ENCODE measurements at regions not wholly inside any gene's neighbourhood (a gene's known extent, or its start where the extent isn't known, plus 50 kb on each side); places are given as distances from the start of the nearest gene placed in this dataset.

DNA sequence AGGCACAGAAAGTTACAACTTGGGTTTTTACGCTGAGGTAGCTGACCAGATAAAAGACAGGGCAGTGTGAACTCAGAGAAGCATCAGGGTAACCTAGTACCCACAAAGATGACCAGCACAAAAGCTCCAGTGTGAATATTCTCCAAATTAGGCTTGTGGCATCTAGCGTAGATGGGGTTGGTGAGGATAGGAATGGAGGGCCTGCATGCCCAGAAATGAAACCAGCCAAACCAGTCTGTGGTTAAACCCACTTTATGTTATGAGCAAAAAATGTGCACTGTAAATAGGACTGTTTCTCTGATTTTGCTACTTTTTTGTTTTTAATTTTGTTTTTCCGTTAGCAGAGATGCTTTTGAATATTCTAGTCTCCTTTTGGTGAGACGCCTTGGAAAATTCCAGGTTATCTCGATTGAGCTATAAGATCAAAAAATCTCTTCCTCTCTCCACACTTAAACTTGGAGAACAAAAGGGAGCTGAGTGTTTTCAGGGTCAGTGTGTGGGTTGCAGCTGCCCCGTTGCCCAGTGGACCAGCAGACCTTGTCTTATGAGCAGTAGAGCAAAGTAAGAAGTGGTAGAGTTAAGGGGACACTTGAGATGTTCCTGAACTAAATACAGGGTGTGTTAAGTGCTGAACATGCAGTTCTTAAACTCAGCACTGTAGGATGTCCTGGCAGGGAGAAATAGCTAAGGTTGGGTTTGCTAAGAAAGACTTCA is 132.9 kb downstream of the C3orf38 start:
- TF ChIP-seq, protein P1, sequence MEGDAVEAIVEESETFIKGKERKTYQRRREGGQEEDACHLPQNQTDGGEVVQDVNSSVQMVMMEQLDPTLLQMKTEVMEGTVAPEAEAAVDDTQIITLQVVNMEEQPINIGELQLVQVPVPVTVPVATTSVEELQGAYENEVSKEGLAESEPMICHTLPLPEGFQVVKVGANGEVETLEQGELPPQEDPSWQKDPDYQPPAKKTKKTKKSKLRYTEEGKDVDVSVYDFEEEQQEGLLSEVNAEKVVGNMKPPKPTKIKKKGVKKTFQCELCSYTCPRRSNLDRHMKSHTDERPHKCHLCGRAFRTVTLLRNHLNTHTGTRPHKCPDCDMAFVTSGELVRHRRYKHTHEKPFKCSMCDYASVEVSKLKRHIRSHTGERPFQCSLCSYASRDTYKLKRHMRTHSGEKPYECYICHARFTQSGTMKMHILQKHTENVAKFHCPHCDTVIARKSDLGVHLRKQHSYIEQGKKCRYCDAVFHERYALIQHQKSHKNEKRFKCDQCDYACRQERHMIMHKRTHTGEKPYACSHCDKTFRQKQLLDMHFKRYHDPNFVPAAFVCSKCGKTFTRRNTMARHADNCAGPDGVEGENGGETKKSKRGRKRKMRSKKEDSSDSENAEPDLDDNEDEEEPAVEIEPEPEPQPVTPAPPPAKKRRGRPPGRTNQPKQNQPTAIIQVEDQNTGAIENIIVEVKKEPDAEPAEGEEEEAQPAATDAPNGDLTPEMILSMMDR (IDR thresholded peaks at IDR 0.05): no peak
- no peak for TF ChIP-seq POLR2A (IDR thresholded peaks at IDR 0.05)

All from uterus (tissue), 2 donors.